Ovary (tissue), 7 donors: ENCODE measurements at regions not wholly inside any gene's neighbourhood (a gene's known extent, or its start where the extent isn't known, plus 50 kb on each side); places are given as distances from the start of the nearest gene placed in this dataset.

Experiments
- DNase-seq, 5 donors: peaks; one replicate each; pipeline ENCODE4 v3.0.0-alpha.2; 2019 to 2020
- H3K27ac ChIP-seq, 2 donors: fragments of 200-600 bp; one replicate each; pipeline versions ENCODE4 v1.5.1 to v1.8.0; 2019 to 2022
- H3K27me3 ChIP-seq: fragments of 200-600 bp; one replicate; pipeline ENCODE4 v1.8.0; 2022
- H3K36me3 ChIP-seq: fragments of 200-600 bp; sonication (generic); one replicate; pipeline ENCODE4 v1.5.1; 2019
- H3K4me1 ChIP-seq: one replicate; pipeline ENCODE4 v1.8.1; 2013; ENCODE audit warnings: mild to moderate bottlenecking, moderate library complexity; ENCODE audit not compliant: insufficient read depth
- H3K4me3 ChIP-seq: fragments of 200-600 bp; sonication (generic); one replicate; pipeline ENCODE4 v1.5.1; 2017
- H3K9me3 ChIP-seq, 2 donors: fragments of 200-600 bp in 1 of 2; sonication (generic) in 1 of 2; one replicate each; pipeline versions ENCODE4 v1.5.1 to v1.8.1; 2013 to 2019; ENCODE audit warnings: mild to moderate bottlenecking in 1 of 2, moderate library complexity in 1 of 2
- EP300 ChIP-seq: sonication (generic); formaldehyde crosslinking; IDR thresholded peaks from one replicate; pipeline ENCODE4 v1.6.1; 2017; ENCODE audit warnings: antibody characterized with exemption
- POLR2A ChIP-seq: fragments of 450-650 bp; IDR thresholded peaks from one replicate; pipeline ENCODE4 v1.6.1; 2017; ENCODE audit warnings: antibody characterized with exemption, mild to moderate bottlenecking, moderate library complexity
- WGBS, 3 donors: extraction: QIAGEN DNeasy Blood & Tissue Kit in 1 of 3; methylation state at CpG; one replicate each; pipeline versions ENCODE4 v1.1.5 to v1.1.7; 2013 to 2017; 5-methylcytosine and 5-hydroxymethylcytosine counted together
- intact Hi-C, 4 donors: fragments of 100-400 bp; cut with DNase I; formaldehyde crosslinking; loops; one replicate each; pipeline versions ENCODE4 v1.11.0 to v1.15.1; 2022 to 2023
- TF ChIP-seq, protein P1 (sequence below), 3 donors: fragments of 450-650 bp in 2 of 3; fragments of 200-600 bp in 1 of 3; IDR thresholded peaks; one replicate each; pipeline versions ENCODE4 v1.5.1 to v1.8.0; 2016 to 2022; ENCODE audit warnings: antibody characterized with exemption in 3 of 3, mild to moderate bottlenecking in 1 of 3
- donor health status: DM: no; HTN: no; CAD: no; lungs with moderate emphysema.
- donor health status: DM: no; HTN: no; CAD: no.
- donor health status: Bipolar disorder and iron deficiency.
- donor health status: DM: no; HTN: no; CAD: no.
- donor health status: DM: yes; HTN: yes; CAD: no.

DNA sequence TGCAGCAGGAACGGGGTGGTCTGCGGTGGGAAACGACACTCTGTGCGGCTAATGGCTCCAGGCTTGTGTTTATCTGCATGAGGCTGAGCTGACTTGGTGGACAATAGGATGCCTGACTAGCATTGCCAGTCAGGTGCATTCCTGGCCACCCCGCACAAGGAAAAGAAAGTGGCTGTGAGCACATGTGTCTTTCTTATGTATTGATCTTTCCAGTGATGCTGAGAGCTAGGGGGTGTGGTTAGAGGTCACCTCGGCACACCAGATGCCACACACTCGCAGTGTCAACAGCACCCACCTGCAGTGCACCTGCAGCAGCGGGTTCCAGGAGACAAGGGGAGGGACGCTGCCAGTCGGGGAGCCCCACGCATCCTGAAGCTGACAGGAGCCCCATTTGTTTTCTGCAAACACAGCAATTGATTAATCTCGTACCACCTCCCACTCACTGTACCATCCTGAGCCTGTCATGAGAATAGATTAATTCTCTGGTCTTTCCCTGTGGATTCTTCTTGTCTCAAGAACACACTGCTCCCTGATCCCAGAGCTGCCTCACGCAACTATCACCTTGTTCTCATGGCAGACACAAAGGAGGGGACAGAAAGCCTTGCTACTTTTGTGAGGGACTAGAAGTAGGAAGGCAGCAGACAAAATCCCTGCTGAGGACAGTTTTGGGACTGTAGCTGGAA lies 251.7 kb upstream of the WWC1 start:
- H3K36me3 ChIP-seq: no peaks in the 10 kb centered on the region
- 62 to 74% (median 68%) methylated on average over 13 of the region's 13 CpGs for WGBS, 3 donors

DNA sequence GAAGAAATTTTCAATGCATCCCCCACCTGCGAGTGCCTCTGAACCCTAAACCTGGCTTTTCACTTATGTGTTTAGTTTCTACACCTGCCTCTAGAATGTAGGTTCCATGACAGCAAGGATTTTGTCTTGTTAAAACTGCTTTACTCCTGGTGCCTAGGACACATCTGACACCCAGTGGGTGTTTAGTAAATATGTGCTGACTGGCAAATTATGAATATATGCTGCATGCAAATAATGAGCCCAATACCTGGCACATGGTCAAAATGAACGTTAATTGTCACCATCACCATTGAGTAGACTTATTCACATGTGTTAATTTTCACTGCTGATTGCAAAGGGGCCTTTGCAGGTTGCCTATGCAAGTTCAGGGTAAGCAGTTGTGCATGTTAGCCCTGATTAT lies 249.9 kb upstream of the WWC1 start:
- Histone ChIP-seq H3K36me3 (no peaks in the 10 kb centered on the region), H3K9me3 (no peaks in the 10 kb centered on the region), H3K4me3 (no peak overlapping the region), H3K4me1 (no peaks in the 10 kb centered on the region), H3K27me3 (no peaks in the 10 kb centered on the region), H3K27ac (no peak overlapping the region)
- WGBS, 3 donors: 75 to 87% (median 82%) methylated on average over 2 of the region's 2 CpGs
- DNase-seq: no peak
- intact Hi-C loops: no loop called here
- no peak for TF ChIP-seq POLR2A
- TF ChIP-seq EP300: no peak
- TF ChIP-seq, protein P1, sequence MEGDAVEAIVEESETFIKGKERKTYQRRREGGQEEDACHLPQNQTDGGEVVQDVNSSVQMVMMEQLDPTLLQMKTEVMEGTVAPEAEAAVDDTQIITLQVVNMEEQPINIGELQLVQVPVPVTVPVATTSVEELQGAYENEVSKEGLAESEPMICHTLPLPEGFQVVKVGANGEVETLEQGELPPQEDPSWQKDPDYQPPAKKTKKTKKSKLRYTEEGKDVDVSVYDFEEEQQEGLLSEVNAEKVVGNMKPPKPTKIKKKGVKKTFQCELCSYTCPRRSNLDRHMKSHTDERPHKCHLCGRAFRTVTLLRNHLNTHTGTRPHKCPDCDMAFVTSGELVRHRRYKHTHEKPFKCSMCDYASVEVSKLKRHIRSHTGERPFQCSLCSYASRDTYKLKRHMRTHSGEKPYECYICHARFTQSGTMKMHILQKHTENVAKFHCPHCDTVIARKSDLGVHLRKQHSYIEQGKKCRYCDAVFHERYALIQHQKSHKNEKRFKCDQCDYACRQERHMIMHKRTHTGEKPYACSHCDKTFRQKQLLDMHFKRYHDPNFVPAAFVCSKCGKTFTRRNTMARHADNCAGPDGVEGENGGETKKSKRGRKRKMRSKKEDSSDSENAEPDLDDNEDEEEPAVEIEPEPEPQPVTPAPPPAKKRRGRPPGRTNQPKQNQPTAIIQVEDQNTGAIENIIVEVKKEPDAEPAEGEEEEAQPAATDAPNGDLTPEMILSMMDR (IDR thresholded peaks at IDR 0.05): no peak

More for the DNA sequence above, 251.7 kb upstream of the WWC1 start:
- H3K4me3 ChIP-seq: no peak overlapping the region
- H3K4me1 ChIP-seq: no peaks in the 10 kb centered on the region
- TF ChIP-seq POLR2A (no peak), EP300 (no peak)
- TF ChIP-seq, protein P1 (IDR thresholded peaks at IDR 0.05): no peak
- no peaks in the 10 kb centered on the region for H3K9me3 ChIP-seq
- H3K27me3 ChIP-seq: no peaks in the 10 kb centered on the region
- H3K27ac ChIP-seq: no peak overlapping the region
- intact Hi-C loops: no loop called here
- DNase-seq: no peak

DNA sequence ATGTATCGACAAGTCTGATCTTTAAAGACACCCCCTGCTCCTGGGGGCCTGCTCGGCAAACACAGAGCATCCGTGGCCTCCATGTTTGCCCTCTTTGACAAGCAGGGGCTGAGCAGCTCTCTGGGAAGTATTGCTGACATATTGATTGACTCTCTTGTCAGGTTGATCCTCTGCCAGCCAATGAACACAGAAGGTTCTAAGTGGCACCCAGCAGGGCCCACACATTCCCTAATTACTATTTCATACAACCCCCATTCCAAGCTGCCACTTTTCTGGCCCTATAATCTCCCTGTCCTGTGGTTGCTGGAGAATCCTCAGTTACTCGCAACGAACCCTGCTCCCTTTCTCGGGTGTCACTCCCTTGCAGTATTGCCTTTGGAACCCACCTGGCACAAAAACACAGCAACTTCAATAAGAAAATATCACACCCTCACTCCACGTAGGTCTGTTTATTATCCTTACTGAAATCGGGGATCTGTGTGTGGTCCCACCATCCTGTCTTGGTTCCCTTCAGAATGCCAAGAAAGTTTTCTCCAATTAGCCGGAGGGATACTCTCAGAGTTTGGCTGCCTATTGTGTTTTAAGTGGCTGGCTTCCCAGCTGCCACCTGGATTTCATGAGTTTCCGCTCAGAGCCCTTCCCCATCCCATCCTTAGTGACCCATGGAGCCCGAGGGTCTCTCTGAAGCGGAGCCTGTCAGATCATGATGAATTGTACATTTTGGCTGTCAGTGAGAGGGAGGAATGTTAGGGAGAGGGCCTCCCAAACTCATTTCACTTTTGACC lies 249.0 kb upstream of the WWC1 start:
- Histone ChIP-seq H3K4me3 (no peak overlapping the region), H3K4me1 (no peaks in the 10 kb centered on the region), H3K27me3 (no peaks in the 10 kb centered on the region), H3K36me3 (no peaks in the 10 kb centered on the region), H3K9me3 (no peaks in the 10 kb centered on the region), H3K27ac (no peak overlapping the region)
- DNase-seq: no peak
- intact Hi-C loops: no loop called here
- TF ChIP-seq POLR2A (no peak), EP300 (no peak)
- TF ChIP-seq, protein P1 (IDR thresholded peaks at IDR 0.05): no peak
- 29 to 42% (median 30%) methylated on average over 12 of the region's 12 CpGs for WGBS, 3 donors

DNA sequence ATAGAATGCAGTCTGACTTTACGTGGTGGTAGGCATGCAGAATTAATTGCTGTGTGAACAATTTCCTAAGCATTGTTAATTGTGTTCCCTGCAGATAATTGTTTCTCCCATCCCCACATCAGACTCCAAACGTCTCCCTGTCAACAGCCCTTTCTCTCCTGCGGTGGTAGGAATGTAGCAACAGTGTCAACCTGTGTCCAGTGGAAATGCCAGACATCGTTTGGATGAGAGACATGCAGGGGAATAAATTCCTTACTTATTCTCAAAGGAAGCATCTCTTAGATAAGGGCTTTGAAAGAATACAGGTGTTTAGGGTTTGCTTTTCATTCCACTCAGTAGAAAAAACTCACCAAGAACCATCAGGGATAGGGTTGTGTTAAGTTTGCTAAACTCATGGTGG lies 245.3 kb upstream of the WWC1 start:
- WGBS, 3 donors: 37 to 46% (median 38%) methylated on average over 4 of the region's 4 CpGs
- Histone ChIP-seq H3K27ac (no peak overlapping the region), H3K4me3 (no peak overlapping the region), H3K9me3 (no peaks in the 10 kb centered on the region), H3K4me1 (no peaks in the 10 kb centered on the region), H3K36me3 (no peaks in the 10 kb centered on the region), H3K27me3 (no peaks in the 10 kb centered on the region)
- intact Hi-C loops: no loop called here
- DNase-seq: no peak
- TF ChIP-seq, protein P1 (IDR thresholded peaks at IDR 0.05): no peak
- TF ChIP-seq EP300 (no peak), POLR2A (no peak)
